Activated CD4-positive, alpha-beta T cell treated with anti-CD3 and anti-CD28 coated beads for 48 hours (primary cell): ENCODE measurements at regions not wholly inside any gene's neighbourhood (a gene's known extent, or its start where the extent isn't known, plus 50 kb on each side); places are given as distances from the start of the nearest gene placed in this dataset.
"Not testable (repeated sequence)": the region's sequence is repeated elsewhere in the genome, so short reads cannot be mapped to it uniquely, and the experiment has no call there.

Source experiments
- DNase-seq: peaks from one replicate; pipeline ENCODE4 v3.0.0-alpha.2; 2020

GRCh38 chr15:77861997-77862635, 215.4 kb downstream of the TBC1D2B start:
- not testable (repeated sequence) for DNase-seq

GRCh38 chr15:77860071-77860691, 217.3 kb downstream of the TBC1D2B start:
- no peak for DNase-seq

GRCh38 chr15:77859491-77860060, 217.9 kb downstream of the TBC1D2B start:
- DNase-seq: no peak

- DNase-seq: no peak
These were observed 218.6 kb downstream of the TBC1D2B start for GRCh38 chr15:77858792-77859490.

GRCh38 chr15:77857419-77857818, 220.1 kb downstream of the TBC1D2B start:
- DNase-seq: no peak

GRCh38 chr15:77856705-77857346, 220.7 kb downstream of the TBC1D2B start:
- DNase-seq: no peak

- no peak for DNase-seq
These were observed 221.6 kb downstream of the TBC1D2B start for GRCh38 chr15:77855871-77856270.

- no peak for DNase-seq
These were observed 222.3 kb upstream of the LINGO1 start for GRCh38 chr15:77854980-77855379.

GRCh38 chr15:77853910-77854309, 221.2 kb upstream of the LINGO1 start:
- no peak for DNase-seq

GRCh38 chr15:77853008-77853328, 220.3 kb upstream of the LINGO1 start:
- DNase-seq: no peak

- DNase-seq: no peak
These were observed 219.7 kb upstream of the LINGO1 start for GRCh38 chr15:77852241-77853007.

GRCh38 chr15:77851691-77852090, 219.0 kb upstream of the LINGO1 start:
- DNase-seq: no peak

- no peak for DNase-seq
These were observed 218.4 kb upstream of the LINGO1 start for GRCh38 chr15:77851086-77851485.

- DNase-seq: no peak
These were observed 214.3 kb upstream of the LINGO1 start for GRCh38 chr15:77846986-77847385.

- no peak for DNase-seq
These were observed 213.6 kb upstream of the LINGO1 start for GRCh38 chr15:77846360-77846759.

- DNase-seq: no peak
These were observed 212.2 kb upstream of the LINGO1 start for GRCh38 chr15:77844798-77845446.

GRCh38 chr15:77843546-77843945, 210.8 kb upstream of the LINGO1 start:
- no peak for DNase-seq

GRCh38 chr15:77840991-77841775, 208.5 kb upstream of the LINGO1 start:
- DNase-seq: no peak

GRCh38 chr15:77839970-77840905, 207.5 kb upstream of the LINGO1 start:
- no peak for DNase-seq

- no peak for DNase-seq
These were observed 206.7 kb upstream of the LINGO1 start for GRCh38 chr15:77839456-77839855.
